Adrenal gland (tissue), 9 donors: ENCODE measurements at regions not wholly inside any gene's neighbourhood (a gene's known extent, or its start where the extent isn't known, plus 50 kb on each side); places are given as distances from the start of the nearest gene placed in this dataset.

Experiments used
- DNase-seq, 7 donors: peaks; one replicate each; pipeline ENCODE4 v3.0.0-alpha.2; 2019 to 2020
- H3K27ac ChIP-seq, 5 donors: fragments of 200-600 bp; sonication (generic) in 4 of 5; 1 replicate in 3 of 5; 2 replicates in 2 of 5; pipeline versions ENCODE4 v1.5.1 to v1.8.0; 2016 to 2020; ENCODE audit warnings: mild to moderate bottlenecking in 1 of 5
- H3K27me3 ChIP-seq: fragments of 200-600 bp; 2 replicates; pipeline ENCODE4 v1.8.0; 2021
- H3K36me3 ChIP-seq, 2 donors: fragments of 200-600 bp; replicated peaks in 1 of 2; 1 replicate in 1 of 2; 2 replicates in 1 of 2; pipeline versions ENCODE4 v1.5.1 to v1.8.0; 2018 to 2022
- H3K4me1 ChIP-seq, 2 donors: fragments of 200-600 bp; replicated peaks in 1 of 2; 1 replicate in 1 of 2; 2 replicates in 1 of 2; pipeline versions ENCODE4 v1.5.1 to v1.8.0; 2018 to 2021
- H3K4me3 ChIP-seq, 4 donors: fragments of 200-600 bp; sonication (generic) in 3 of 4; one replicate each; pipeline ENCODE4 v1.5.1; 2016 to 2018
- H3K9me3 ChIP-seq, 3 donors: fragments of 200-600 bp; sonication (generic) in 1 of 3; replicated peaks in 1 of 3; 1 replicate in 2 of 3; 2 replicates in 1 of 3; pipeline versions ENCODE4 v1.5.1 to v1.8.0; 2016 to 2021
- CTCF ChIP-seq, 6 experiments: fragments of 450-650 bp in 4 of 6; fragments of 200-600 bp in 2 of 6; sonication (generic) in 1 of 6; IDR thresholded peaks; 1 replicate in 5 of 6; 2 replicates in 1 of 6; pipeline versions ENCODE4 v1.5.1 to v1.8.0; 2016 to 2021; ENCODE audit warnings: antibody characterized with exemption in 6 of 6, mild to moderate bottlenecking in 2 of 6, moderate library complexity in 1 of 6
- POLR2A ChIP-seq, 2 donors: fragments of 450-650 bp; IDR thresholded peaks; one replicate each; pipeline ENCODE4 v1.6.1; 2017; ENCODE audit warnings: antibody characterized with exemption in 2 of 2, mild to moderate bottlenecking in 2 of 2, moderate library complexity in 1 of 2
- WGBS, 4 donors: extraction: QIAGEN DNeasy Blood & Tissue Kit in 2 of 4; methylation state at CpG; one replicate each; pipeline versions ENCODE4 v1.1.5 to v1.1.7; 2013 to 2017; 5-methylcytosine and 5-hydroxymethylcytosine counted together
- intact Hi-C, 2 donors: fragments of 100-400 bp; cut with DNase I; formaldehyde crosslinking; loops; one replicate each; pipeline versions ENCODE4 v1.14.1 to v1.15.0; 2022 to 2023
- donor health status: healthy with polysubstance abuse.
- donor health status: Bipolar disorder and iron deficiency.
- donor health status: DM: yes; HTN: yes; CAD: no.
- donor health status: DM: no; HTN: no; CAD: no.
- donor health status: DM: no; HTN: no; CAD: no.

GRCh38 chr10:94052281-94052680, 58.5 kb downstream of the PLCE1 start:
- no peaks in the 10 kb centered on the region for H3K4me1 ChIP-seq
- 70 to 91% (median 89%) methylated on average over 1 of the region's 1 CpG for WGBS, 4 donors
- H3K4me3 ChIP-seq, result no peak overlapping the region
- no peaks in the 10 kb centered on the region for H3K9me3 ChIP-seq
- DNase-seq, result no peak
- TF ChIP-seq POLR2A (IDR thresholded peaks at IDR 0.05) (no peak), CTCF (IDR thresholded peaks at IDR 0.05) (no peak)
- intact Hi-C loops, result no loop called here
- H3K36me3 ChIP-seq, result no peaks in the 10 kb centered on the region
- H3K27me3 ChIP-seq, result no peaks in the 10 kb centered on the region
- no peak overlapping the region for H3K27ac ChIP-seq

GRCh38 chr10:94052866-94053791, 59.4 kb downstream of the PLCE1 start:
- Histone ChIP-seq H3K27me3 (no peaks in the 10 kb centered on the region), H3K9me3 (no peaks in the 10 kb centered on the region), H3K4me3 (no peak overlapping the region), H3K36me3 (no peaks in the 10 kb centered on the region), H3K4me1 (no peaks in the 10 kb centered on the region), H3K27ac (no peak overlapping the region)
- intact Hi-C loops, result no loop called here
- 82 to 89% (median 85%) methylated on average over 11 of the region's 11 CpGs for WGBS, 4 donors
- TF ChIP-seq POLR2A (IDR thresholded peaks at IDR 0.05) (no peak), CTCF (IDR thresholded peaks at IDR 0.05) (no peak)
- no peak for DNase-seq

GRCh38 chr10:94059178-94059883, 65.6 kb downstream of the PLCE1 start:
- no peak for TF ChIP-seq CTCF (IDR thresholded peaks at IDR 0.05)
- no peak for TF ChIP-seq POLR2A (IDR thresholded peaks at IDR 0.05)

GRCh38 chr10:94061026-94061425, 67.3 kb downstream of the PLCE1 start:
- no peaks in the 10 kb centered on the region for H3K36me3 ChIP-seq
- H3K9me3 ChIP-seq, result no peaks in the 10 kb centered on the region
- H3K27me3 ChIP-seq, result no peaks in the 10 kb centered on the region
- H3K4me1 ChIP-seq, result no peaks in the 10 kb centered on the region
- no peak overlapping the region for H3K27ac ChIP-seq
- intact Hi-C loops, result no loop called here
- WGBS, 4 donors, result 81 to 91% (median 87%) methylated on average over 2 of the region's 2 CpGs
- DNase-seq, result no peak
- no peak for TF ChIP-seq CTCF (IDR thresholded peaks at IDR 0.05)
- no peak for TF ChIP-seq POLR2A (IDR thresholded peaks at IDR 0.05)
- no peak overlapping the region for H3K4me3 ChIP-seq

More at GRCh38 chr10:94059178-94059883, 65.6 kb downstream of the PLCE1 start:
- intact Hi-C loops, result no loop called here
- no peak for DNase-seq
- no peaks in the 10 kb centered on the region for H3K4me1 ChIP-seq
- 78 to 92% (median 90%) methylated on average over 3 of the region's 3 CpGs for WGBS, 4 donors
- no peaks in the 10 kb centered on the region for H3K27me3 ChIP-seq
- H3K4me3 ChIP-seq, result no peak overlapping the region
- H3K27ac ChIP-seq, result no peak overlapping the region
- no peaks in the 10 kb centered on the region for H3K36me3 ChIP-seq
- no peaks in the 10 kb centered on the region for H3K9me3 ChIP-seq
